ENCODE measurements at regions not wholly inside any gene's neighbourhood (a gene's known extent, or its start where the extent isn't known, plus 50 kb on each side); places are given as distances from the start of the nearest gene placed in this dataset.

GRCh38 chr1:106979371-106979770, 77.1 kb upstream of the PRMT6 start:
- TF ChIP-seq POLR2A (IDR thresholded peaks at IDR 0.05; ENCODE audit: low read depth, low read length) (no peak), POLR2AphosphoS5 (IDR thresholded peaks at IDR 0.05; ENCODE audit: low read depth, low read length) (no peak)
